Erythroblast (primary cell): ENCODE measurements at regions not wholly inside any gene's neighbourhood (a gene's known extent, or its start where the extent isn't known, plus 50 kb on each side); places are given as distances from the start of the nearest gene placed in this dataset.

Experiments used
- GATA1 ChIP-seq: IDR thresholded peaks from 2 replicates; pipeline ENCODE4 v1.6.1; 2011; ENCODE audit warnings: low read depth, mild to moderate bottlenecking, control low read depth, low read length, moderate library complexity
- POLR2A ChIP-seq: IDR thresholded peaks from 2 replicates; pipeline ENCODE4 v1.6.1; 2011; ENCODE audit warnings: mild to moderate bottlenecking, low read length

DNA sequence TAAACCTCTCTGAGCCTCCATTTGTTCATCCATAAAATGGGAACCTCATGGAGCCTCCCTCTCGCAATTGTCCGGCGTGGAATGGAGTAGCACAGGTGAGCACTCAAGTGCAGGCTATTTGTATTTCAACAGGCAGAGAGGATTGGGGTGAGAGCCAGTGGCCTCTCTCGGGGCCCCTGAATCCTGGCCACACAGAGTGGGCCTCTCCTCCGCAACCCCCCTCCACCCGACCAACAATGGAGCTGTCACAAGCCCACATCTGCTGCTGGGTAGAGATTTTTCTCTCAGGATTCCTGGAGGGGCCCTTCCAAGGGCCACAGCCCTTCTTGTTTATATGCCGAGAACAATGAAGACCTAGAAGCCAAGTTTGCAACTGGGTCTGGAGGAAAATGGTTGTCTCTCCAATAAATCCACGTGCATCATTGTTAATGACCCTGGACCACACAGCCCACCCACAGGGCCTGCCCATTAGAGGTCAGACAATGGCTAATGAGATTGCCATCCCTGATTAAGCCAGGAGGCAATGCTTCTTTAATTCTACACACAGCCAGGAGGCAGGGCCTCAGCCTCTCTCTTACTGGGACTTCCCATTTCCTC lies 233.0 kb downstream of the ANKRD60 start:
- TF ChIP-seq POLR2A = no peak
- no peak for TF ChIP-seq GATA1
